ENCODE measurements at regions not wholly inside any gene's neighbourhood (a gene's known extent, or its start where the extent isn't known, plus 50 kb on each side); places are given as distances from the start of the nearest gene placed in this dataset.
"Not testable (repeated sequence)": the region's sequence is repeated elsewhere in the genome, so short reads cannot be mapped to it uniquely, and the experiment has no call there.

DNA sequence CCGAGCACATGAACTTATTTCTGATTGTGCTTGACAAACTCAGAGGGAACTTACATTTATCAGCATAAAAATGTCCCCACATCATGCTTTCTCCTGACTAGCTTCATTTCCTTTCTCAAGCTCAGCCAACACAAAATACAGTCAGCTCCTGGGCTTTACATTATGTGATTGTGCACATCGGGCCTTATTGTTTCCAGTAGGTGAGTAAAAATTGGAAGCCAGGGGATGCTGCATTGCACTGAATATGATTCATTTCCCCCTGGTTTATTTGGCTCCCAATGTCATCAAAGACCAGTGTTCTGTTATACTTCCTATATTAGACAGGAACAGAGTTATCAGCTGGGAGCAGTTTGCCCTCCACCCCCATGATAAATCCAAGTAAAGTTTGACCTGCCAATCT, 521.8 kb downstream of the RMST start:
- no peak overlapping the region for H3K4me3 ChIP-seq
- intact Hi-C loops (cut with DNase I) = no loop called here
- no peak for TF ChIP-seq POLR2A (IDR thresholded peaks at IDR 0.05)
- TF ChIP-seq POLR2AphosphoS5 (IDR thresholded peaks at IDR 0.05) = no peak
- TF ChIP-seq, protein P1, sequence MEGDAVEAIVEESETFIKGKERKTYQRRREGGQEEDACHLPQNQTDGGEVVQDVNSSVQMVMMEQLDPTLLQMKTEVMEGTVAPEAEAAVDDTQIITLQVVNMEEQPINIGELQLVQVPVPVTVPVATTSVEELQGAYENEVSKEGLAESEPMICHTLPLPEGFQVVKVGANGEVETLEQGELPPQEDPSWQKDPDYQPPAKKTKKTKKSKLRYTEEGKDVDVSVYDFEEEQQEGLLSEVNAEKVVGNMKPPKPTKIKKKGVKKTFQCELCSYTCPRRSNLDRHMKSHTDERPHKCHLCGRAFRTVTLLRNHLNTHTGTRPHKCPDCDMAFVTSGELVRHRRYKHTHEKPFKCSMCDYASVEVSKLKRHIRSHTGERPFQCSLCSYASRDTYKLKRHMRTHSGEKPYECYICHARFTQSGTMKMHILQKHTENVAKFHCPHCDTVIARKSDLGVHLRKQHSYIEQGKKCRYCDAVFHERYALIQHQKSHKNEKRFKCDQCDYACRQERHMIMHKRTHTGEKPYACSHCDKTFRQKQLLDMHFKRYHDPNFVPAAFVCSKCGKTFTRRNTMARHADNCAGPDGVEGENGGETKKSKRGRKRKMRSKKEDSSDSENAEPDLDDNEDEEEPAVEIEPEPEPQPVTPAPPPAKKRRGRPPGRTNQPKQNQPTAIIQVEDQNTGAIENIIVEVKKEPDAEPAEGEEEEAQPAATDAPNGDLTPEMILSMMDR (IDR thresholded peaks at IDR 0.05) = no peak
- no peaks in the 10 kb centered on the region for H3K36me3 ChIP-seq
- H3K27me3 ChIP-seq (replicated peaks; ENCODE audit: insufficient read depth) = no peaks in the 10 kb centered on the region
- H3K4me1 ChIP-seq (replicated peaks) = no peaks in the 10 kb centered on the region
- DNase-seq (ENCODE audit: low spot score) = no peak
- WGBS = 81% methylated on average over 2 of the region's 2 CpGs
- H3K27ac ChIP-seq = no peak overlapping the region
- no peaks in the 10 kb centered on the region for H3K9me3 ChIP-seq

- 49% methylated on average over 4 of the region's 4 CpGs for WGBS
- H3K4me3 ChIP-seq = no peak overlapping the region
- H3K9me3 ChIP-seq = no peaks in the 10 kb centered on the region
- peak; percentile 24 for DNase-seq (ENCODE audit: low spot score)
- H3K27ac ChIP-seq = no peak overlapping the region
- H3K4me1 ChIP-seq (replicated peaks) = no peaks in the 10 kb centered on the region
- no peaks in the 10 kb centered on the region for H3K36me3 ChIP-seq
- no peaks in the 10 kb centered on the region for H3K27me3 ChIP-seq (replicated peaks; ENCODE audit: insufficient read depth)
- TF ChIP-seq, protein P1 (IDR thresholded peaks at IDR 0.05) = no peak
- TF ChIP-seq POLR2A (IDR thresholded peaks at IDR 0.05) (no peak), POLR2AphosphoS5 (IDR thresholded peaks at IDR 0.05) (no peak)
- intact Hi-C loops (cut with DNase I) = no loop called here
These were observed 522.5 kb downstream of the RMST start for GRCh38 chr12:97984974-97985580.

DNA sequence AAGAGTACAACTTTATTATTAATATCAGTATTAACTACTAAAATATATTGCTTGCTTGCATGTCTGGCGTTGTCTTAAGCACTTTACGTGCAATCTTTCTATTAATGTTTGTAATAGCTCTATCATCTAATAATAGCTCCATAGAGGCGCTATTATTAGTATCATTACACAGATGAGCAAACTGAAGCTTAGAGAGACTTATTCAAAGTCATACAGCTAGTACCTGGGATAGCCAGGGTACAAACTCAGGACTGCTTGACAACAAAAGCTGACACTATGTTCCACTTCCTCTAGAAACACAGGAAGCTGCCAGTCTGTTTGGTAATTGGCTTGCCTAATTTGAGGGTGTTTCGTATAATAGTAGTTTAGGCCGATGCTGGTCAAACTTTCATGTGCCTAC, 523.2 kb downstream of the RMST start:
- H3K4me3 ChIP-seq = no peak overlapping the region
- H3K9me3 ChIP-seq = no peaks in the 10 kb centered on the region
- intact Hi-C loops (cut with DNase I) = no loop called here
- H3K4me1 ChIP-seq (replicated peaks) = no peaks in the 10 kb centered on the region
- WGBS = 93% methylated on average over 5 of the region's 5 CpGs
- H3K36me3 ChIP-seq = no peaks in the 10 kb centered on the region
- no peaks in the 10 kb centered on the region for H3K27me3 ChIP-seq (replicated peaks; ENCODE audit: insufficient read depth)
- DNase-seq (ENCODE audit: low spot score) = no peak
- H3K27ac ChIP-seq = no peak overlapping the region
- no peak for TF ChIP-seq POLR2A (IDR thresholded peaks at IDR 0.05)
- no peak for TF ChIP-seq POLR2AphosphoS5 (IDR thresholded peaks at IDR 0.05)
- TF ChIP-seq, protein P1 (IDR thresholded peaks at IDR 0.05) = no peak

GRCh38 chr12:97988588-97988987, 526.0 kb downstream of the RMST start:
- H3K4me3 ChIP-seq; H3K27me3 ChIP-seq (replicated peaks; ENCODE audit: insufficient read depth); H3K4me1 ChIP-seq (replicated peaks); intact Hi-C loops (cut with DNase I); H3K36me3 ChIP-seq; H3K27ac ChIP-seq; H3K9me3 ChIP-seq; DNase-seq (ENCODE audit: low spot score): not testable (repeated sequence)

- intact Hi-C loops (cut with DNase I) = no loop called here
- TF ChIP-seq, protein P1 (IDR thresholded peaks at IDR 0.05) = no peak
- TF ChIP-seq POLR2A (IDR thresholded peaks at IDR 0.05) (no peak), POLR2AphosphoS5 (IDR thresholded peaks at IDR 0.05) (no peak)
- H3K27ac ChIP-seq = no peak overlapping the region
- no peak overlapping the region for H3K4me3 ChIP-seq
- H3K4me1 ChIP-seq (replicated peaks) = no peaks in the 10 kb centered on the region
- no peaks in the 10 kb centered on the region for H3K36me3 ChIP-seq
- DNase-seq (ENCODE audit: low spot score) = no peak
- H3K27me3 ChIP-seq (replicated peaks; ENCODE audit: insufficient read depth) = no peaks in the 10 kb centered on the region
- H3K9me3 ChIP-seq = no peaks in the 10 kb centered on the region
These were observed 525.9 kb upstream of the TMPO start for GRCh38 chr12:97989366-97989940.
